ENCODE measurements at regions not wholly inside any gene's neighbourhood (a gene's known extent, or its start where the extent isn't known, plus 50 kb on each side); places are given as distances from the start of the nearest gene placed in this dataset.

DNA sequence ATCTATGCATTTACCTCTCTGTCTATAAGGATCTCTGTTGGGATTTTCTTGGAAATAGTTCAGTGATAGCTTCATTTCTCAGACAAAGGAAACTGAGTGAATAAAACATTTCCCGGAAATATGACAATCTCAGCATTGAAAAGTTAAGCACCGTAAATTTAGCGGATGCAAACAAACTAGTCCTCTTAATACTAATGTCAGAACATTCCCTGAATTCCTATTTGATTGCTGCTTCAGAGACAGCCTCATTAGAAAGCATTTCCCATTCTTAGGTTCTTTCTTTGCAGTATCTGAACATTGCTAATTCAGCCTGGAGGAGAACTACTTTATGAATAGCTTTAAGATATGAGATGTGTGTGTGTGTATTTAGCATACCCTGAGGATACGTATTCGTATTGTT, 101.3 kb downstream of the NR2F2 start:
- H3K36me3 ChIP-seq (ENCODE audit: control insufficient read depth, insufficient read depth, low read length), result no peaks in the 10 kb centered on the region
- H3K27ac ChIP-seq (ENCODE audit: insufficient read depth, low read depth, low read length, poor library complexity, severe bottlenecking), result no peak overlapping the region
- no peaks in the 10 kb centered on the region for H3K27me3 ChIP-seq (ENCODE audit: control insufficient read depth, insufficient read depth, low read length, poor library complexity, severe bottlenecking)
- H3K9me3 ChIP-seq (ENCODE audit: control insufficient read depth, low read length), result no peaks in the 10 kb centered on the region
- H3K4me3 ChIP-seq (ENCODE audit: insufficient read depth, low read depth, low read length), result no peak overlapping the region
- H3K4me1 ChIP-seq (ENCODE audit: control insufficient read depth, insufficient read depth, low read length), result no peaks in the 10 kb centered on the region
- 87 to 90% methylated on average over 5 of the region's 5 CpGs for WGBS, 2 experiments

- Histone ChIP-seq H3K36me3 (ENCODE audit: control insufficient read depth, insufficient read depth, low read length) (no peaks in the 10 kb centered on the region), H3K9me3 (ENCODE audit: control insufficient read depth, low read length) (no peaks in the 10 kb centered on the region), H3K27me3 (ENCODE audit: control insufficient read depth, insufficient read depth, low read length, poor library complexity, severe bottlenecking) (no peaks in the 10 kb centered on the region), H3K4me1 (ENCODE audit: control insufficient read depth, insufficient read depth, low read length) (no peaks in the 10 kb centered on the region), H3K4me3 (ENCODE audit: insufficient read depth, low read depth, low read length) (no peak overlapping the region), H3K27ac (ENCODE audit: insufficient read depth, low read depth, low read length, poor library complexity, severe bottlenecking) (no peak overlapping the region)
- 89 to 90% methylated on average over 3 to 4 of the region's 4 CpGs for WGBS, 2 experiments
These were observed 104.5 kb downstream of the NR2F2 start for GRCh38 chr15:96435022-96435421.

GRCh38 chr15:96435841-96436240, 105.3 kb downstream of the NR2F2 start:
- Histone ChIP-seq H3K9me3 (ENCODE audit: control insufficient read depth, low read length) (no peaks in the 10 kb centered on the region), H3K4me3 (ENCODE audit: insufficient read depth, low read depth, low read length) (no peak overlapping the region), H3K36me3 (ENCODE audit: control insufficient read depth, insufficient read depth, low read length) (no peaks in the 10 kb centered on the region), H3K4me1 (ENCODE audit: control insufficient read depth, insufficient read depth, low read length) (no peaks in the 10 kb centered on the region), H3K27ac (ENCODE audit: insufficient read depth, low read depth, low read length, poor library complexity, severe bottlenecking) (no peak overlapping the region), H3K27me3 (ENCODE audit: control insufficient read depth, insufficient read depth, low read length, poor library complexity, severe bottlenecking) (no peaks in the 10 kb centered on the region)
- 93 to 96% methylated on average over 3 of the region's 3 CpGs for WGBS, 2 experiments

DNA sequence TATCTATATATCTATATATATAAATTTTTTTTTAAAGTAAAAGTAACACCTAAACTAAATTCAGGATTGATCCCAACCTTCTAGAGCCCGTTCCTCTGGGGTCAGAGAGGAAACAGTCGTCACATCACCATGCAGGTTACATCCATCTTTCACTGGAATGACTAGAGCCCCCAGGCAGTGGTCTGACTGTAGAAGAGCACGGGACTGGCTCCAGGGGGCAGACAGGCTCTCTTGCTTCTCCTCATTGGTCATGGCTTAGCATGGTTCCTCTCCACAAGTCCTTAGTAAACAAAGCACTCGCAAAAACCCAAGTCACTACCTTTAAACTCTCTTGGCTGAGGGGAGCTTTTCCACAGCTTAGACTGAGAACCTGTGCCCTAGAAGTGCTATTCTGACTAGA, 110.5 kb downstream of the NR2F2 start:
- no peaks in the 10 kb centered on the region for H3K4me1 ChIP-seq (ENCODE audit: control insufficient read depth, insufficient read depth, low read length)

DNA sequence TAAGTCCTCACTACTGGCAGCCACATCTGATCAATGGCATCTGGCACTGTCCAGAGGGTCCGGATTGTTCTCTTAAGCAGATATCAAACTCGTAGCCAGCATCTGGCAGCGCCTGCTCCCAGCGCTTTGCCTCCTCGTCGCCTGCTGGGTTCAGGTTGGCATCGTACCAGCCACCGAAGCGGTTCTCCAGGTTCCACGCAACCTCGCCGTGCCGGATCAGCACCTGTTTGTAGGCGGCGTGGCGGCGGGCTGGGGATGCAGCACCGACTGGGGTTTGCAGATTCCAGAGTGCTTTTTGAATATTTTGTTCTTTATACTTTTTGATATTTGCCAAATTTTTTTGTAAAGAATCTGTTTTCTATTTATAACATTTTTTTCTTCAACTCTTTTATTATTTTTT, 111.6 kb downstream of the NR2F2 start:
- H3K36me3 ChIP-seq (ENCODE audit: control insufficient read depth, insufficient read depth, low read length), result no peaks in the 10 kb centered on the region
- no peaks in the 10 kb centered on the region for H3K9me3 ChIP-seq (ENCODE audit: control insufficient read depth, low read length)
- H3K4me3 ChIP-seq (ENCODE audit: insufficient read depth, low read depth, low read length), result no peak overlapping the region
- no peaks in the 10 kb centered on the region for H3K4me1 ChIP-seq (ENCODE audit: control insufficient read depth, insufficient read depth, low read length)
- H3K27ac ChIP-seq (ENCODE audit: insufficient read depth, low read depth, low read length, poor library complexity, severe bottlenecking), result no peak overlapping the region
- no peaks in the 10 kb centered on the region for H3K27me3 ChIP-seq (ENCODE audit: control insufficient read depth, insufficient read depth, low read length, poor library complexity, severe bottlenecking)
- 96% methylated on average over 18 of the region's 18 CpGs for WGBS, 2 experiments

More for the DNA sequence above, 110.5 kb downstream of the NR2F2 start:
- 88 to 92% methylated on average over 4 of the region's 4 CpGs for WGBS, 2 experiments
- no peaks in the 10 kb centered on the region for H3K27me3 ChIP-seq (ENCODE audit: control insufficient read depth, insufficient read depth, low read length, poor library complexity, severe bottlenecking)
- no peak overlapping the region for H3K27ac ChIP-seq (ENCODE audit: insufficient read depth, low read depth, low read length, poor library complexity, severe bottlenecking)
- H3K4me3 ChIP-seq (ENCODE audit: insufficient read depth, low read depth, low read length), result no peak overlapping the region
- H3K36me3 ChIP-seq (ENCODE audit: control insufficient read depth, insufficient read depth, low read length), result no peaks in the 10 kb centered on the region
- H3K9me3 ChIP-seq (ENCODE audit: control insufficient read depth, low read length), result no peaks in the 10 kb centered on the region

- Histone ChIP-seq H3K9me3 (ENCODE audit: control insufficient read depth, low read length) (no peaks in the 10 kb centered on the region), H3K4me1 (ENCODE audit: control insufficient read depth, insufficient read depth, low read length) (peaks cover under 1% of the 10 kb centered on the region), H3K27ac (ENCODE audit: insufficient read depth, low read depth, low read length, poor library complexity, severe bottlenecking) (no peak overlapping the region), H3K36me3 (ENCODE audit: control insufficient read depth, insufficient read depth, low read length) (no peaks in the 10 kb centered on the region), H3K27me3 (ENCODE audit: control insufficient read depth, insufficient read depth, low read length, poor library complexity, severe bottlenecking) (no peaks in the 10 kb centered on the region), H3K4me3 (ENCODE audit: insufficient read depth, low read depth, low read length) (no peak overlapping the region)
- WGBS, 2 experiments, result 94 to 96% methylated on average over 3 of the region's 3 CpGs
These were observed 114.4 kb downstream of the NR2F2 start for GRCh38 chr15:96444865-96445264.

DNA sequence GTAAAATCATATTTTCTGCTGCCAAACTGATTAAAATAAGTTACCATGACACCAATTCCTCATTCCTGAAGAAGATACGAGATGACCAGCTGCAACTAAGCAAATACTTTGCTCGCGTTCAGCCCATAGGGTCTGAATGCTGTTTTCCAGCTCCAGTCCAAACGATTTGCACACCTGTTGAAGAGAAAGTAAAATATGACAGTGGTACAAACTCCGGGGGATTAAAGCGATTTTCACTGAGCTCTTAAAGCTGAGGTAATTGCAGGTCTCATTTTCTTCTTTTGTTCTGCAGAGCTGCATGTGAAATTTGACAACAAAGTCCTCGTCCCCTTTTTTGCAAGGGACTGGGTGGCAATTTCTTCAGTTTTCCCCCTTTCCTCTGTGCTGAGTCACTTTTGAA, 118.4 kb downstream of the NR2F2 start:
- Histone ChIP-seq H3K4me1 (ENCODE audit: control insufficient read depth, insufficient read depth, low read length) (peaks cover 5% of the 10 kb centered on the region), H3K9me3 (ENCODE audit: control insufficient read depth, low read length) (no peaks in the 10 kb centered on the region), H3K27ac (ENCODE audit: insufficient read depth, low read depth, low read length, poor library complexity, severe bottlenecking) (no peak overlapping the region), H3K36me3 (ENCODE audit: control insufficient read depth, insufficient read depth, low read length) (no peaks in the 10 kb centered on the region), H3K4me3 (ENCODE audit: insufficient read depth, low read depth, low read length) (no peak overlapping the region), H3K27me3 (ENCODE audit: control insufficient read depth, insufficient read depth, low read length, poor library complexity, severe bottlenecking) (no peaks in the 10 kb centered on the region)
- 89 to 93% methylated on average over 7 of the region's 7 CpGs for WGBS, 2 experiments

- H3K4me3 ChIP-seq (ENCODE audit: insufficient read depth, low read depth, low read length), result no peak overlapping the region
- H3K9me3 ChIP-seq (ENCODE audit: control insufficient read depth, low read length), result no peaks in the 10 kb centered on the region
- H3K27me3 ChIP-seq (ENCODE audit: control insufficient read depth, insufficient read depth, low read length, poor library complexity, severe bottlenecking), result no peaks in the 10 kb centered on the region
- no peak overlapping the region for H3K27ac ChIP-seq (ENCODE audit: insufficient read depth, low read depth, low read length, poor library complexity, severe bottlenecking)
- no peaks in the 10 kb centered on the region for H3K4me1 ChIP-seq (ENCODE audit: control insufficient read depth, insufficient read depth, low read length)
- no peaks in the 10 kb centered on the region for H3K36me3 ChIP-seq (ENCODE audit: control insufficient read depth, insufficient read depth, low read length)
- 94% methylated on average over 3 of the region's 3 CpGs for WGBS, 2 experiments
These were observed 127.3 kb downstream of the NR2F2 start for GRCh38 chr15:96457841-96458240.

GRCh38 chr15:96460106-96460505, 129.6 kb downstream of the NR2F2 start:
- Histone ChIP-seq H3K36me3 (ENCODE audit: control insufficient read depth, insufficient read depth, low read length) (no peaks in the 10 kb centered on the region), H3K27ac (ENCODE audit: insufficient read depth, low read depth, low read length, poor library complexity, severe bottlenecking) (no peak overlapping the region), H3K9me3 (ENCODE audit: control insufficient read depth, low read length) (no peaks in the 10 kb centered on the region), H3K4me1 (ENCODE audit: control insufficient read depth, insufficient read depth, low read length) (no peaks in the 10 kb centered on the region), H3K4me3 (ENCODE audit: insufficient read depth, low read depth, low read length) (no peak overlapping the region), H3K27me3 (ENCODE audit: control insufficient read depth, insufficient read depth, low read length, poor library complexity, severe bottlenecking) (no peaks in the 10 kb centered on the region)
- WGBS, 2 experiments, result no CpG with 5 or more reads among the region's 1 CpG

- 83 to 91% methylated on average over 17 to 21 of the region's 21 CpGs for whole genome bisulfite sequencing, 2 experiments
- Histone ChIP-seq H3K36me3 (ENCODE audit: control insufficient read depth, insufficient read depth, low read length) (no peaks in the 10 kb centered on the region), H3K9me3 (ENCODE audit: control insufficient read depth, low read length) (no peaks in the 10 kb centered on the region), H3K27me3 (ENCODE audit: control insufficient read depth, insufficient read depth, low read length, poor library complexity, severe bottlenecking) (no peaks in the 10 kb centered on the region), H3K27ac (ENCODE audit: insufficient read depth, low read depth, low read length, poor library complexity, severe bottlenecking) (no peak overlapping the region), H3K4me1 (ENCODE audit: control insufficient read depth, insufficient read depth, low read length) (no peaks in the 10 kb centered on the region), H3K4me3 (ENCODE audit: insufficient read depth, low read depth, low read length) (no peak overlapping the region)
These were observed 132.6 kb downstream of the NR2F2 start for GRCh38 chr15:96462768-96463750.
